Immature natural killer cell (primary cell): ENCODE measurements at regions not wholly inside any gene's neighbourhood (a gene's known extent, or its start where the extent isn't known, plus 50 kb on each side); places are given as distances from the start of the nearest gene placed in this dataset.

ENCODE experiments used
- DNase-seq, 3 donors: peaks; one replicate each; pipeline ENCODE4 v3.0.0; 2022; ENCODE audit warnings: mixed read lengths in 1 of 3
- H3K27ac Mint-ChIP-seq, 6 donors: one replicate each; pipeline ENCODE4 v1.8.0; 2020; ENCODE audit warnings: mixed read lengths in 6 of 6, mild to moderate bottlenecking in 5 of 6, inconsistent platforms in 4 of 6, moderate library complexity in 3 of 6
- H3K27me3 Mint-ChIP-seq, 3 donors: one replicate each; pipeline ENCODE4 v1.8.0; 2020 to 2021; ENCODE audit warnings: low read depth in 3 of 3, mild to moderate bottlenecking in 3 of 3, mixed read lengths in 3 of 3, moderate library complexity in 3 of 3, inconsistent platforms in 1 of 3
- H3K36me3 Mint-ChIP-seq, 3 donors: one replicate each; pipeline ENCODE4 v1.8.0; 2020; ENCODE audit warnings: mixed read lengths in 3 of 3, inconsistent platforms in 2 of 3, mild to moderate bottlenecking in 2 of 3
- H3K4me1 Mint-ChIP-seq, 2 donors: one replicate each; pipeline ENCODE4 v1.8.0; 2020; ENCODE audit warnings: inconsistent platforms in 2 of 2, mild to moderate bottlenecking in 2 of 2, mixed read lengths in 2 of 2, moderate library complexity in 1 of 2
- H3K4me3 Mint-ChIP-seq, 5 donors: one replicate each; pipeline ENCODE4 v1.8.0; 2020; ENCODE audit warnings: mild to moderate bottlenecking in 5 of 5, mixed read lengths in 5 of 5, inconsistent platforms in 3 of 5, moderate library complexity in 3 of 5
- H3K9me3 Mint-ChIP-seq, 6 donors: one replicate each; pipeline ENCODE4 v1.8.0; 2020; ENCODE audit warnings: mild to moderate bottlenecking in 6 of 6, mixed read lengths in 6 of 6, inconsistent platforms in 4 of 6, moderate library complexity in 3 of 6

DNA sequence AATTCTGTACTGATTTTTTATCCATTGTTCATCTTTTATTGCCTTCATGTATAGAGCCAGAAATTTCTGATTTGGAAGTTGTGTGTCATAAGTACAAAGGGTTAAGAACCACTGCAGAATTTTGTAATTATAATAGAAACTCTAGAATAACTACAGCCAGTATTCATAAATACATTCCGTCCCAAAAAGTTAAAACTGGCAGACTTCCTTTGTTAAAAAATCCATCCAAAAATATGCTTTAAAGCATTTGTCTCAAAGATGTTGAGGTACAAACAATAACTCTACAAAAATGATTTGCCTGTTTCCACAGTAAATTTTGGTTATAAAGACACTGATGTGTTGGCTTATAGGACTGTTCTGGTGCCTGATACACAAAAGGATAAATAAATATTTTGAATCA lies 436.6 kb downstream of the DTWD2 start:
- peaks cover 0 to 2% (median 0%) of the 10 kb centered on the region in 6 donors for H3K9me3 Mint-ChIP-seq
- H3K36me3 Mint-ChIP-seq: no peaks in the 10 kb centered on the region
- no peaks in the 10 kb centered on the region for H3K4me1 Mint-ChIP-seq
- H3K27me3 Mint-ChIP-seq: peaks cover 0 to 3% (median 0%) of the 10 kb centered on the region in 3 donors
- H3K4me3 Mint-ChIP-seq: no peak overlapping the region
- no peak overlapping the region for H3K27ac Mint-ChIP-seq
- DNase-seq: no peak

DNA sequence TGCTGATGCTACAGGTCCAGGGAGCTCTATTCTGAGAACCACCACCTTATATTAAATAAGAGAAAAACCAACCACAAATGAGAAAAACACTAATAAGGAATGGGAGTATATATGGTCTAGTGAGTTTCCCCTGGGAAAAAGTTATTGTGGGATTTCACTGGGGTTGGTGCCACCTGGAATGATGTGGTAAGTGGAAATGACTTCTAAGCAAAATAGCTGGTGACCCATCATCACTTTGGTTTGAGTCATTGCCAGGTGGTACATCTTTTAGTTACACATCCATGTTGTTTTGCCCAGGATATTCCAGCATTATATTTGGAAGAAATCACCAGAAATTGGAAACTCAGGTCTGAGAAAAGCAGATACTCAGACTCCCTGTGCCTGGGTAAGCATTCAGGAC lies 437.3 kb downstream of the DTWD2 start:
- no peak for DNase-seq
- peaks cover 0 to 3% (median 0%) of the 10 kb centered on the region in 3 donors for H3K27me3 Mint-ChIP-seq
- no peaks in the 10 kb centered on the region for H3K4me1 Mint-ChIP-seq
- no peak overlapping the region for H3K4me3 Mint-ChIP-seq
- H3K9me3 Mint-ChIP-seq: peaks cover 0 to 2% (median 0%) of the 10 kb centered on the region in 6 donors
- H3K36me3 Mint-ChIP-seq: no peaks in the 10 kb centered on the region
- H3K27ac Mint-ChIP-seq: no peak overlapping the region

DNA sequence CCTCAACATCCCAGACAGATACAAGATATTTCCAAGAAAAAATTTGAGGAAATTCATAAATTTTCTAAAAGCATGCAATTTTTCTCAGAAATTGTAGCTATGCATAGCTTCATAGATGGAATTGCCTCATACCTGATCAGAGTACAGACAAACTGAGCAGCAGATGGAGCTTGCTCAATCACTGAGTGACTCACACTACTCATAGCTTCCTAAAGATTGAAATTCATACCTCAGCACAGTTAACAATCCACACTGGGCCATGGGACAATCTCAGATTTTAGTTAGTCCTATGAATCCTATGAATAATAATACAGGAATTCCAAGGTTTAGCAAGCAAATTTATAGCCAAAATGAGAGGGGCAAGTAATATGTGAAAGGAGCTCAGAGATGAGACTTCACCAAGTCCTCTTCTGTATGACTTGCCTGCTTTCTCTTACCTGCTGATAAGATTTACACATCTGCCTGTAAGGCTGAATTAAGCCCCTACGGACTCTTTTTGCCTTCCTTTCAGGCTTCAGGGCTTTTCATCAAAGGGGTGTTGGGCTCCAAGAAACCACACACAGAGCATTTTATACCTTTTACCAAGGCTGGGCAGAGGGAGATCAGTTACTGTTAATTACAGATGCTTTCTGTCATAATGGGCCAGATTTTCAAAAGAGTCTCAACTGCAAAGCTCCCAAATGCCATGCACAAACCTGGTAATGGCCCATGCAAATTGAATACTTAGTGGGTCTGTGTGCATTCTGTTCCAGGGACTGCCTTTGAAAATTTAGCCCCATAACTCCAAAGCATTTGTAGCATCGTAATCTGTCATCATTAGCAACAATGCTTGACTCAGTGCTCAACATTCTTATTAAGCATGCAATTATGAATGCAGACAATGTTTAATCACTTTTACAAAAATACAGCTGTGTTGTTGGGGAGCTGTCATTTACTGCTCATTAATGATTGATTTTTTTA lies 439.3 kb downstream of the DTWD2 start:
- Mint-ChIP-seq H3K27ac (no peak overlapping the region), H3K9me3 (no peaks in the 10 kb centered on the region), H3K4me1 (no peaks in the 10 kb centered on the region), H3K4me3 (no peak overlapping the region), H3K36me3 (no peaks in the 10 kb centered on the region), H3K27me3 (peaks cover 0 to 5% (median 1%) of the 10 kb centered on the region in 3 donors)
- DNase-seq: no peak

DNA sequence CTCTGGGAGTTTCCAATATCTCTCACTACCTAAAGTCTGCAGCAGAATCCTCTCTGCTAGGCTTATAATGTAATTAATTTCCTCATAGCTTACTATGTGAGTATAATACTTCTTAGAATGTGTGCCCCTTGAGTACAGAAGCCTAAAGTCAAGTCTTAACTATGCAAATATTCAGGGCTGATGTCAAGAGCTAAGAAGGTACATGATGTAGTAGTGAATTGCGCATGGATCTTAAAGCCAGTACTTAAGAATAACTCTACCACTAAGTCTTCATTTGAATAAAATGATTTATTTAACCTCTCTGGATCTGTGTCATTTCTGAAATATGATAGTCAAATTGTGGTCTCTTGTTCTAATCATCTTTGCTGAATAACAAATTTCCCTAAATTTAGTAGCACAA lies 442.9 kb downstream of the DTWD2 start:
- no peaks in the 10 kb centered on the region for H3K4me1 Mint-ChIP-seq
- no peaks in the 10 kb centered on the region for H3K36me3 Mint-ChIP-seq
- H3K9me3 Mint-ChIP-seq: no peaks in the 10 kb centered on the region
- H3K27ac Mint-ChIP-seq: no peak overlapping the region
- peaks cover 0 to 1% (median 1%) of the 10 kb centered on the region in 3 donors for H3K27me3 Mint-ChIP-seq
- no peak overlapping the region for H3K4me3 Mint-ChIP-seq
- no peak for DNase-seq

GRCh38 chr5:118544887-118545449 lies 443.4 kb downstream of the DTWD2 start:
- Mint-ChIP-seq H3K4me1 (no peaks in the 10 kb centered on the region), H3K36me3 (no peaks in the 10 kb centered on the region), H3K27ac (no peak overlapping the region), H3K4me3 (no peak overlapping the region), H3K27me3 (peaks cover 0 to 1% (median 1%) of the 10 kb centered on the region in 3 donors), H3K9me3 (no peaks in the 10 kb centered on the region)
- no peak for DNase-seq

DNA sequence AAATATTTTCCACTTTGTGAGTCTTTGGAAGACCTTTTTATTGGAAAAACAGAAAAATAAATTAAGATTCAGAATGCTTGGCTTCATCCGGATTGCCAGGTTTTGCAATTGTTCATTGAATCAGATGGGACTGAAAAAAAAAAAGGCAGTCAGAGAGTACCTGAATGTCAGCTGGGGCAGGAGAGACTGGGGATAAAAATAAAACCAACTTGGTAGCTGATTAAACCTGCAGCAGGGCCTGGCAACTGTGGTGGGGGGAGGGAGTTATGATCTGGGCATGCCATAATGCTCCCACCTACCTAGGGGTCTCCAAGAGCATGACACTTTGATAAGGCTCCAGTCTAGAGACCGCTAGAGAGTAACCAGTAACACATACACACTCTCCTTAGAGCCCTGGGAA lies 454.4 kb downstream of the DTWD2 start:
- peaks cover 0 to 14% (median 4%) of the 10 kb centered on the region in 6 donors for H3K9me3 Mint-ChIP-seq
- H3K36me3 Mint-ChIP-seq: no peaks in the 10 kb centered on the region
- no peak overlapping the region for H3K4me3 Mint-ChIP-seq
- H3K4me1 Mint-ChIP-seq: no peaks in the 10 kb centered on the region
- DNase-seq: no peak
- H3K27me3 Mint-ChIP-seq: no peaks in the 10 kb centered on the region
- H3K27ac Mint-ChIP-seq: no peak overlapping the region

- Mint-ChIP-seq H3K36me3 (no peaks in the 10 kb centered on the region), H3K27ac (no peak overlapping the region), H3K9me3 (peaks cover 0 to 17% (median 4%) of the 10 kb centered on the region in 6 donors), H3K4me3 (no peak overlapping the region), H3K27me3 (no peaks in the 10 kb centered on the region), H3K4me1 (no peaks in the 10 kb centered on the region)
- no peak for DNase-seq
Observed at GRCh38 chr5:118533156-118533555, 455.2 kb downstream of the DTWD2 start.

GRCh38 chr5:118531276-118531675 lies 457.1 kb downstream of the DTWD2 start:
- Mint-ChIP-seq H3K36me3 (no peaks in the 10 kb centered on the region), H3K9me3 (peaks cover 0 to 18% (median 4%) of the 10 kb centered on the region in 6 donors), H3K27me3 (no peaks in the 10 kb centered on the region), H3K4me1 (no peaks in the 10 kb centered on the region), H3K4me3 (no peak overlapping the region), H3K27ac (no peak overlapping the region)
- DNase-seq: no peak

DNA sequence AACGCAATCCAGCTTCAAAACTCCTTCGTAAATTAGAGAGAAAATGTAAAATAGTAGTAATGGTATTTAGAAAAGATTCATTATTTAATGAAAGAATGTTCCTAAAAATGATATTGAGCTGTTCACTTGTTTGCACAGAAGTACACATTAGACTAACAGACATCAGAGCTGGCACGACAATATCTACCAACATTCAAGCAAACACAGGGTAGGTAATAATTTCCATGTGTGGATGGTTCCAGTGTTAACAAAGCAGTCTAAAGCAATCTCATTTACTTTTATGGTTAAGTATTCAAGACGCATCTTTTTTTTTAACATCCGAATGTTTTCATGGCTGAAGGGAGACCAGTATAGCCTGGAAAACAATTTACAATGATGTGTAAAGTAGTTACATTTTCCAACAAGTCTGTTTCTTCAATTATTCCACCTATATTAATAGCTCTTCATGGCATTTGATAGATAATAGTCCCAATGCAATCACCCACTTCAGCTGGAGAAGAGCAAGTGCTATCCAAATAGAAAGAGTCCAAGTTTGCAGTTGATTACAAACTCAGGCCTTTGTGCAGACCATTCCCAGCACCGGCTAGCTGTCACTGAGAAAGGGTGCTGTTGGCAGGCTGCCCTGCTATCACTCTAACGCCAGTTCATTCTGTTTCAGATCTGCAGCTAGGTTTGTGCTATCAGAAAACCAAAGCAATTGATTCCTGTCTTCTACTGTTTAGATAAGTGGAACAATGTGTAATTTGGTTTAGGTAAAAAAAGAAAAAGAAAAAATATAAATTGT lies 458.8 kb downstream of the DTWD2 start:
- no peaks in the 10 kb centered on the region for H3K4me1 Mint-ChIP-seq
- no peaks in the 10 kb centered on the region for H3K36me3 Mint-ChIP-seq
- H3K27ac Mint-ChIP-seq: no peak overlapping the region
- H3K9me3 Mint-ChIP-seq: peaks cover 0 to 17% (median 3%) of the 10 kb centered on the region in 6 donors
- no peak for DNase-seq
- peaks cover 0 to 2% (median 0%) of the 10 kb centered on the region in 3 donors for H3K27me3 Mint-ChIP-seq
- no peak overlapping the region for H3K4me3 Mint-ChIP-seq

DNA sequence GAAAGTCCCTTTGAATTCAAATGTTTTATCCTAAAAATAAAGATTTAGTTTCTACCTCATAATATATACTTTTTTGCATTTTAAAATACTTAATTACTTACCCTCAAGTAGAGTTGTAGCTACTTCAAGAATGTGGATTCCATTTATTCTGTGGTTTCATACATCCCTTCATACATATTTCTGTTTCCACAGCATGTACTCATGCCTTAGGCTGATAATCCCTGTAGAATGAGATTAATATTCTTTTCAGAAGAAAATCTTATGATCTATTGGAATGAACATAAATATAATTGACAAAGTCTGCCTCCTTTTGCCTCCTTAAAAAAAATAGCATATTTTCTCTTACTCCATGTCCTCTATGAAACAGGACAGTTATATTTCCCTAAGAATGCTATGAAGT lies 465.7 kb downstream of the DTWD2 start:
- no peaks in the 10 kb centered on the region for H3K36me3 Mint-ChIP-seq

DNA sequence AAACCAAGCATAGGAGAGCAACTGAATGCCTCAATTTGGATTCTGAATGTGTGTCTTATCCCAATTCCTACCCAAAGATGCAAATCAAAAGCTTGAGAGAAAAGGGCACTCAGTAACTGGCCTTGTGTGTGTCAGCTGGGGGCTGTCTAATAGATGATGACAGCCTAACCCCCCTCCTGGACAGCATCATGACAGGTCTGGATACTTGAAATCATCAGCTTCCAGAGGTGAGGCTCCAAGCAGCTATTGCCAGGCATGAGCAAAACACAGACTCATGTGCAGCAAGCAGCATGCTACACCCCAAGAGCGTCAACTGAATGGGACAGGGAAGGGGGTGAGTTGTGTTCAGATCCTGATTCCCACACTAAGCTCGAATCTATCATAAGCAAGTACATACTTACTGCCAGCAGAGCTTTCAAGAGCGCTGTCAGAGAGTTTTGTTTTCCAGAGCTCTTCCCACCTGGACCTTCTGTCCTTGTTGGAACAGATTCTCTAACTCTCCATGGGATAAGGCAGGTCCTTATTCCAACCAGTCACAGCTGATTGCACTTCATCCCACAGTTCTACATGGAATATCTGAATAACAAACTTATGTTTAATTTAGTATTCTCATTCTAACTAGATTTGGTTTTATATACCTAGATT lies 467.5 kb downstream of the DTWD2 start:
- no peaks in the 10 kb centered on the region for H3K27me3 Mint-ChIP-seq

More for the DNA sequence above, 465.7 kb downstream of the DTWD2 start:
- Mint-ChIP-seq H3K9me3 (peaks cover 0 to 9% (median 2%) of the 10 kb centered on the region in 6 donors), H3K27me3 (peaks cover 0 to 2% (median 0%) of the 10 kb centered on the region in 3 donors), H3K4me1 (no peaks in the 10 kb centered on the region), H3K4me3 (no peak overlapping the region), H3K27ac (no peak overlapping the region)
- no peak for DNase-seq

GRCh38 chr5:118519466-118519865 lies 468.9 kb downstream of the DTWD2 start:
- no peaks in the 10 kb centered on the region for H3K36me3 Mint-ChIP-seq
- no peak for DNase-seq
- no peak overlapping the region for H3K4me3 Mint-ChIP-seq
- H3K27ac Mint-ChIP-seq: no peak overlapping the region
- peaks cover 0 to 13% (median 5%) of the 10 kb centered on the region in 6 donors for H3K9me3 Mint-ChIP-seq
- no peaks in the 10 kb centered on the region for H3K27me3 Mint-ChIP-seq
- H3K4me1 Mint-ChIP-seq: no peaks in the 10 kb centered on the region

More for the DNA sequence above, 467.5 kb downstream of the DTWD2 start:
- H3K27ac Mint-ChIP-seq: no peak overlapping the region
- no peaks in the 10 kb centered on the region for H3K4me1 Mint-ChIP-seq
- no peaks in the 10 kb centered on the region for H3K36me3 Mint-ChIP-seq
- no peak for DNase-seq
- no peak overlapping the region for H3K4me3 Mint-ChIP-seq
- peaks cover 0 to 13% (median 3%) of the 10 kb centered on the region in 6 donors for H3K9me3 Mint-ChIP-seq

GRCh38 chr5:118518720-118519119 lies 469.6 kb downstream of the DTWD2 start:
- DNase-seq: no peak
- no peak overlapping the region for H3K4me3 Mint-ChIP-seq
- H3K27ac Mint-ChIP-seq: no peak overlapping the region
- no peaks in the 10 kb centered on the region for H3K27me3 Mint-ChIP-seq
- no peaks in the 10 kb centered on the region for H3K36me3 Mint-ChIP-seq
- H3K4me1 Mint-ChIP-seq: no peaks in the 10 kb centered on the region
- peaks cover 0 to 13% (median 5%) of the 10 kb centered on the region in 6 donors for H3K9me3 Mint-ChIP-seq
